Renal cortex interstitium (tissue), 11 donors: ENCODE measurements at regions not wholly inside any gene's neighbourhood (a gene's known extent, or its start where the extent isn't known, plus 50 kb on each side); places are given as distances from the start of the nearest gene placed in this dataset.

Experiments
- DNase-seq, 11 donors: peaks; one replicate each; pipeline ENCODE4 v3.0.0-alpha.2; 2013; ENCODE audit warnings: low read depth in 9 of 11, low spot score in 4 of 11; ENCODE audit errors: extremely low read depth in 1 of 11

DNA sequence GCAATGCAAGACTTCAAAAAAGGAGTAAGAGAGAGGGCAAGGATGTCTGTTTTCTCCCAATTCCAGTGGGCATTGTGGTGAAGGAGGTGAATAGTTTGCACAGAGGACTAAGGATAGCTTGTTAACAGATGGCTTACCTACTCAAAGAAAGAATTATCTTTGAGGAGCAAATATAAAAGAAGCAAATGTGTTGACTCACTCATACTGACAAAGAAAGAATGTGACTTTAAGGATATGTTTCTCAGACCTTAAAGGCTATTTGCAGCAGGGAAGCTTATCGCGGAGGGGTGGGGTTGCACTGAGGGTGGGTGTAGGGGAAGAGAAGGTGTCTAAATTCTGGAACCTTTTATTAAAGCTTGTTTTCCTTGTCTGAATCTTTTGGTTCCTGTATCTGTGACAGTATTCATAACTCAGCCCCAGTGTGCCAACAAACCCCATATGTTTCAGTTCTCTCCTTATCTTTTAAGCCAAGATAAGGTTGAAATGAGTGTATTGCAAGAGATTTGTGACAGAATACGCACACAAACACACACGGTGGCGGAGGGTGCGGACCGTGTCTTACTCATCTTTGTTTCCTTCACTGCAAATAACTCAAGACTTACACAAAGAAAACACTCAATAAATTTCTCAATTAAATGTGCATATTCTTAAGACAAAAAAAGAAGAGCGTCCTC is 146.4 kb upstream of the ARID2 start:
- DNase-seq, result no peak

GRCh38 chr12:45584336-45584735 is 145.2 kb upstream of the ARID2 start:
- no peak for DNase-seq

DNA sequence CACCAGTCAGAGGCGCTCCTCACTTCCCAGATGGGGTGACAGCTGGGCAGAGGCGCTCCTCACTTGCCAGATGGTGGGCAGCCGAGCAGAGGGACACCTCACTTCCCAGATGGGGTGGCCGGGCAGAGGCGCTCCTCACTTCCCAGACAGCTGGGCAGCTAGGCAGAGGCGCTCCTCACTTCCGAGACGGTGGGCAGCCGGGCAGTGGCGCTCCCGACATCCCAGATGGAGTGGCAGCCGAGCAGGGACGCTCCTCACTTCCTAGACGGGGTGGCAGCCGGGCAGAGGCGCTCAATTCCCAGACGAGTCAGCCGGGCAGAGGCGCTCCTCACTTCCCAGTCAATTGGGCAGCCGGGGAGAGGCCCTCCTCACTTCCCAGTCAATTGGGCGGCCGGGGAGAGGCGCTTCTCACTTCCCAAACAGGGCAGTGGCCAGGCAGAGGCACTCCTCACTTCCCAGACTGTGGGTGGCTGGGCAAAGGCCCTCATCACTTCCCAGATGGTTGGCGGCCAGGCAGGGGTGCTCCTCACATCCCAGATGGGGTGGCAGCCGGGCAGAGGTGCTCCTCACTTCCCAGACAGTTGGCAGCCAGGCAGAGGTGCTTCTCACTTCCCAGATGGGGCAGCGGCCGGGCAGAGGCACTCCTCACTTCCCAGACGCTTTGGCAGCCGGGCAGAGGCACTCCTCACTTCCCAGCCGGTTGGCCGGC is 143.8 kb upstream of the ARID2 start:
- DNase-seq, result no peak

DNA sequence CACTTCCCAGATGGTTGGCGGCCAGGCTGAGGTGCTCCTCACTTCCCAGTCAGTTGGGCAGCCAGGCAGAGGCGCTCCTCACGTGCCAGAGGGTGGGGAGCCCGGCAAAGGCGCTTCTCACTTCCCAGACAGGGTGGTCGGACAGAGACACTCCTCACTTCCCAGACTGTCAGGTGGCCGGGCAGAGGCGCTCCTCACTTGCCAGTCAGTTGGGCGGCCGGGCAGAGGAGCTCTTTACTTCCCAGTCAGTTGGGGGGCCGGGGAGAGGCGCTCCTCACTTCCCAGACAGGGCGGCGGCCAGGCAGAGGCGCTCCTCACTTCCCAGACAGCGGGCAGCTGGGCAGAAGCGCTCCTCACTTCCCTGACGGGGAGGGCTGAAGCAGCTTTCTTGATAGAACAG is 143.0 kb upstream of the ARID2 start:
- DNase-seq, result no peak

GRCh38 chr12:45587012-45587411 is 142.5 kb upstream of the ARID2 start:
- DNase-seq, result no peak

GRCh38 chr12:45587877-45588533 is 141.5 kb upstream of the ARID2 start:
- DNase-seq, result no peak

DNA sequence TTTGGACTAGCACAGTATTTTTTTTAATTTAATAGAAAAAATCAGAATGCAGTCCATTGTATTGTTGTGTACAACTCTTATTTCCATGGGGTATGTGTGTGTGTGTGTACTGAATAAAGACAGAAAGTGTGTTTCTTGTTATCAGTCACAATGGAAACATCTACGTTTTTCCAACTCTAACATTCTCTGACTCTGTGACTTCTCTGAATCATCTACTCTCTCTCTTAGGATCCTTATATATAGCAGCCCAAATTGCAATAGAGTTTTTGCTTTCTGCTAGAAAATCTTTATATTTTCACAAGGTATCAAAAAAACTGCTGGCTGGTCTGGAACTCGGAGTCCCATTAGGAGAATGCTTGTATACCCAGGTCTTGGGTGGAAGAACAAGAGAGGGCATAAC is 138.9 kb upstream of the ARID2 start:
- DNase-seq, result no peak

GRCh38 chr12:45591635-45592034 is 137.9 kb upstream of the ARID2 start:
- DNase-seq, result no peak

DNA sequence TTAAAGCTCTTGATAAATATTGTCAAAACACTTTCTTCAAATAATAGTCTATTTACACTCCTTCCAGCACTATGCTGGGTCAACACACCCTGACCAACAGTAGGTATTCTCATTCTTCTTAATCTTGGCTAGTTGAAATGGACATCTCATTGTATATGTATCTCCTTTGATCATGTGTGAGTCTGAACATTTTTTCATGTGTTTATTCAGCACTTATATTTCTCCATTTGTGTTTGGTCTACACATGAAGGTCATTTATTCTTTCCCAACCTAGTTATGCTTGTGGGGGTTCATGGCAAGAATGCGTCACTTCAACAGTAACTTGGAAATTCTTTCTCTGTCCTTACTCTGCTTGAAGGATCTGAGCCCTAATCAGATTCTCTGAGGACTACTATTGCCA is 133.1 kb upstream of the ARID2 start:
- no peak for DNase-seq

GRCh38 chr12:45598336-45598735 is 131.2 kb upstream of the ARID2 start:
- DNase-seq, result no peak

DNA sequence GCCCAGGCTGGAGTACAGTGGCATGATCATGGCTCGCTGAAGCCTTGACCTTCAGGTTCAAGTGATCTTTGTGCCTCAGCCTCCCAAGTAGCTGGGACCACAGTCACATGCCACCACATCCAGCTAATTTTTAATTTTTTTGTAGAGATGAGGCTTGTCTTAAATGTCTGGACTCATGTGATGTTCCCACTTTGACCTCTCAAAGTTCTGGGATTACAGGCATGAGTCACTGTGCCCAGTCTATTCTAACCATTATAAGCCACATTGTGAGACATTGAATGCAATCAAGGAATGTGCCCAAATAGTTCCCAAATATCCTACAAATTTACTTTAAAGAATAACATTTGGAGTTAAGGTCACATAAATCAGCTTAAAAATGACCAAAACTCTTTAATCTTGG is 130.7 kb upstream of the ARID2 start:
- no peak for DNase-seq

- no peak for DNase-seq
Observed at GRCh38 chr12:45599196-45599595, 130.3 kb upstream of the ARID2 start.

DNA sequence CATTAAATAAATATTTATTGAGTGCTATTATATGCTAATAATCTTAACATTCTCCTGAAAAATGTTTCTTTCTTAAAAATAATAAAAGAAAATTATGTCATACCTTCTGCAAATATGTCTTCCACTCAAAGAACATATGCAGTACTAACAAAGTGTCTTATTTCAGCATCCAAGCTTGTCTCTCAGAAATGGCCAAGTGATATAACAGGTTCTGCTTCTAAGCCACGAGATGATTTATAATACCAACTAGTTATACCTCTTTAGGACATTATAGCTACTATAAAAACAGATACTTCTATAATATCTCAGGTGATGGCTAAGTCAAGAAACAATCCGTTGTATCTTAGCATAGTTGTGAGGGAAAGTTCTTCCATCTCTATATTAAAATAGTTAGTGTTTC is 128.1 kb upstream of the ARID2 start:
- DNase-seq, result no peak

- DNase-seq, result no peak
Observed at GRCh38 chr12:45601888-45602287, 127.6 kb upstream of the ARID2 start.

GRCh38 chr12:45605624-45606023 is 123.9 kb upstream of the ARID2 start:
- no peak for DNase-seq

GRCh38 chr12:45611061-45611460 is 118.4 kb upstream of the ARID2 start:
- no peak for DNase-seq

- DNase-seq, result no peak
Observed at GRCh38 chr12:45611495-45611894, 118.0 kb upstream of the ARID2 start.

GRCh38 chr12:45612044-45612794 is 117.3 kb upstream of the ARID2 start:
- no peak for DNase-seq

- DNase-seq, result no peak
Observed at GRCh38 chr12:45613296-45613695, 116.2 kb upstream of the ARID2 start.

GRCh38 chr12:45613855-45614254 is 115.7 kb upstream of the ARID2 start:
- DNase-seq, result no peak
